GM21717 (cell line): ENCODE measurements at regions not wholly inside any gene's neighbourhood (a gene's known extent, or its start where the extent isn't known, plus 50 kb on each side); places are given as distances from the start of the nearest gene placed in this dataset.
"Not testable (repeated sequence)": the region's sequence is repeated elsewhere in the genome, so short reads cannot be mapped to it uniquely, and the experiment has no call there.

Source experiments
- ATAC-seq: cut with Tn5 transposase; IDR thresholded peaks from one replicate; pipeline ENCODE4 v1.9.1; 2021; ENCODE audit warnings: mild to moderate bottlenecking, moderate library complexity; ENCODE audit not compliant: unreplicated experiment

DNA sequence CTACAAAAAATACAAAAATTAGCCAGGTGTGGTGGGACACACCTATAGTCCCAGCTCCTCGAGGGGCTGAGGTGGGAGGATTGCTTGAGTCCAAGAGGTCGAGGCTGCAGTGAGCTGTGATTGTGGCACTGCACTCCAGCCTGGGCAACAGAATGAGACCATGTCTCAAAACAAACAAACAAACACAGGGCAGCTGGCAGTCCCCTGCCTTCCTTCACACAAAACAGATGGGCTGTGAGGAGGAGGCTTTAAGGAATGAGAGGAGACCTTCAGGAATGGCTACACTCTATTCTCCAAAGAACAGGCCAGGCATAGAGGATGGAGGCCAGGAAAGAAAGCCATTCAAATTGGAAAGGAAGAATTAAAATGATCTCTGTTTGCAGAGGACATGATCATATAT, 65.6 kb upstream of the MAML3 start:
- no peak for ATAC-seq

DNA sequence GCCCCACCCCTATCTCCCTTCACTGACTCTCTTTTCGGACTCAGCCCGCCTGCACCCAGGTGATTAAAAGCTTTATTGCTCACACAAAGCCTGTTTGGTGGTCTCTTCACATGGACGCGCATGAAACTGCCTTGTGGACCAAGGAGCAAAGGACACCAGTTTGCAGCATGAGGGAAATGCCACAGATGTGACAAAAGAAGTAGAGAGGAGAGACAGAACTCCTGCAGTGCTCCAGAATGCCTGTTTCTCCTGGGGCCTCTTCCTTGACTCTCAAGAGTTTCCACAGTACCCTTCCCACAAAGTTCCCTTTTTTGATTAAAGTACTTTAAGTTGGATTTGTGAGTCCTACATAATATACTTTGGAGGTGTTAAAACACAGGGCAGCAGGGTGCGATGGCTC, 65.1 kb upstream of the MAML3 start:
- ATAC-seq = not testable (repeated sequence)

DNA sequence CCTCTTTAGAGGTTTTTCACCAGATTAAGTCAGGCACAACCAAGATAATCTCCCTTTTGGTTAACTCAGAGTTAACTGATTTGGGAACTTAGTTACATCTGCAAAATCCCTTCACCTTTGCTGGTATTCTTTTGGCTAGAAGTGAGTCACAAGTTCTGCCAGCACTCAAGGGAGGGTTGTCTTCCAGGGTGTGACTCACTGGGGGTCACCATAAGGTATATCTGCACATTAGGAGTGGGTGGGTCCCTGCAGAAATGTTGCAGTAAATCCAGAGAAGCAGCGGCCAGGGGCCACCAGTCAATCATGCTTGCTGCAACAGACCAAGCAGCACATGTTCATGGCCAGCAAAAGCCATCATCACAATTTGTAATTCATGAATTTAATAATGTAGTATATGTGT, 59.8 kb upstream of the MAML3 start:
- ATAC-seq = no peak

DNA sequence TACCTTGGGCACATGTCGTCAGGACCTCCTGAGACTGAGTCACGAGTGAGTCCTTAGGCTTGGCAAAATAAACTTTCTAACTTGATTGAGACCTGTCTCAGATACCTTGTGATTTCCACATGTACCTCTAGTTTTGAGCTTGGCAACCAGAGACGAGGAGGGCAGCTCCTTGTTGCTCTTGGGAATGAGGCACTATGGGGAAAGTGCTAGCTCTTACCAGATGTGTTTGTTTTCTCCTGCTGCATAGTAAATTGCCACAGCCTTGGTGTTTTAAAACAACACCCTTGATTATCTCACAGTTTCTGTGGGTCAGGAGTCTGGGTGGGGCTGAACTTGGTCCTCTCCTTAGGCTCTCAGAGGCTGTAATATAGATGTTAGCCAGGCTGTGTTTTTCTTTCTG, 59.1 kb upstream of the MAML3 start:
- ATAC-seq = no peak

DNA sequence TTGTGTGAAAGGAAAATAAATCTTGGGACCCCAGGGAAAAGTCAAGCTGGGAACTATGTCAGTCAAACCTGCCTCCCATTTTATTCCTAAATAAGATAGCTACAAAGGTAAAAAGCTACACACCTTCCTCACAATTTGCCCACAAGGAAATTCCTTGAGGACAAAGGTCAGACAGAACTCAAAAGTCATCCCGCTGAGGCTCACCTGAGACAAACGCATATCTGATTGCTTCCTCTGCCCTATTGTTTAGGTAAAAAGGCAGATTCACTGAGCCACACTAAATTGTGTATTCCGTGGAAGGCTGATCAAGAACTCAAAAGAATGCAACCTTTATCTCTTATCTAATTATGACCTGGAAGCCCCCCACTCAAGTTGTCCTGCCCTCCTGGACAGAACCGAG, 58.7 kb upstream of the MAML3 start:
- ATAC-seq = no peak

DNA sequence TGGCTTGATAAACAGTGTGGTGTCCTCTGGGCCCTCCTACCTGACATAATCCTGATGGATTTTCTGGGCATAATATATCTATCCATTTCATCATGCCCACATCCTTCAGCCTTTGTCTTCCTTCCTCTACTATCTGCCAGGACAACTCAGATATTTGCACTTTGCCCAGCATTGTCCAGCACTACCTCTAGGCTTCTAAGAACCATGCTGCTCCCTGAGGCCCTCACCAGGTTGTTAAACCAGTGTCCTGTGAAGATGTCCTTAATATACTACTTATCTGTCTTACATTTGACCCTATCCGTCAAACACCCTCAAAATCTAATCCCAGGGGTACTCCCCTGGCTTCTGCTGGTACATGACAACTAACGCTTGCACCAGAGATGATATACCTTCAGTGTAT, 58.2 kb upstream of the MAML3 start:
- ATAC-seq = no peak

DNA sequence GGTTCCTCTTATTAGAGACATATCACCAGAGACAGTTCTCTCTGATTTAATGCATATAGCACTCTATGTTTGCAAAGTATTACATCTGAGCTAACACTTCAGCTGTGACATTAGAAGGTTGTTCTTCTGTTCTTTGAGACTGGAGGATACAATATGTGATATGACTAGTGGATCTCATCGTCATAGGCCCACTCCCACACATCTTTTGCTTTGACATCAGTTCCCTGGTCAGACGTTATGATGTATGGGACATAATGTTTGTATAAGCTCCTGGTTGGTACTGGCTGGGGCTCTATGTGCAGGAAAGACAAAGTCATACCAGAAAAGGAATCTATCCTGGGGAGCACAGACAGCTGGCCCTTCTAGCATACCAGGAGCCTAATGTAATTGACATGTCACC, 57.7 kb upstream of the MAML3 start:
- ATAC-seq = no peak

DNA sequence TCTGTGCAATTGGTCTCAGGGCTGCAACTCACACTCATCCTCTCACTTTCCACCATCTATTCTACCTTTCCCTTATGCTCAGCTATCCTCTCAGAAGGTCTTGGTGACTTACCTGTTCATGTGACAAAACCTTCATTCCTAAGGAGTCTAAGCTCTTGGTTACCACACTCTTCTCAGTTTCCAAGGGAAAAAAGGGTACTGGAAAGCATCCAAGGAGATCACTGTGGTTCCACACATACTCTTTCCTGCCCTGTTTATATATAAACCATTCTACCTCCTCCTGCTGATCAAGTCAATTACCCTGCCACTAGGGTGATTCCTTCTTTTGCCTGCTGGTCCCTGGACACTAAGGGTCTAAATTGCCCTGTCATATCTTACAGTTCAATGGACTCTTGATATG, 57.2 kb upstream of the MAML3 start:
- no peak for ATAC-seq

DNA sequence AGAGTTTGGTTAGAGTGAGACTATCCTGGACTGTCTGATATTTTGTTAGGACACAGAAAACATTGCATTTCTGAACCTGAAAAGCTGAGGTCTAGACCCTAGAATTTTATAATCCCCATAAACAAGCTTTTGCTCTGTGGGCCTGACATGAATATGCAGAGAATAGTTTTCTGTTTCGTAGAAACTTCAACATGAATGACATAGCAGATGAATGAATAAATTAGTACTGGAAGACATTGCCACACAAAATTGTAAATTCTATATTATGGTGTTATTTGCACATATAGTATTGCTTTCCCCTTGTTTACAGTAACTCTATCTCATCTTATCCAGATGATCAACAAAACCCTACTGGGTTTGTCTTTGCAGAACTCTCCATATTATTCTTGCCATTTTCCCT, 54.9 kb upstream of the MAML3 start:
- ATAC-seq = no peak
